ENCODE measurements at regions not wholly inside any gene's neighbourhood (a gene's known extent, or its start where the extent isn't known, plus 50 kb on each side); places are given as distances from the start of the nearest gene placed in this dataset.

DNA sequence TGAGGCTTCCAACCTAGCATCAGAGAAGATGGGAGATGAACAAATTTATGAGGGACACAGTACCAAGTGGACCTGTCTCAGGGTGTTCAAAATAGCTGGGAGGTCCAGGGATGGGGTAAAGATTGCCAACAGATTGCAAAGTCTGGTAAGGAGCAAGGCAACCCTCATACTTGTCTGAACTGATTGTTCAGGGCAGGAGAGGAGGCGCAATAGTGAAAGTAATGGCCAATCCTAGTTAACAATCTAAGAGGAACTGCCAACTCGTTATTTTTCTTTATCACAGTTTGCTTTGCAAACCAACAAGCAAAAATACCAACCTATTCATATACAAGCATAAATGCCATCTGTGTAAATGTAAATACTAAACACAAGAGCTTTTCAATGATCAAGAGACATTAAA is 78.4 kb upstream of the S1PR1 start:
- ChIA-PET CTCF (no interaction called here), SMC1A (ENCODE audit: uncharacterized antibody, unreplicated experiment) (no interaction called here)
- 48% methylated on average over 2 of the region's 2 CpGs for WGBS (ENCODE audit: insufficient coverage, insufficient replicate concordance, low lambda C conversion rate, missing lambda C conversion rate)

More for the DNA sequence above, 78.4 kb upstream of the S1PR1 start:
- no peak for TF ChIP-seq MTA2 (IDR thresholded peaks at IDR 0.05; ENCODE audit: low read depth)
- TF ChIP-seq SIX5 (IDR thresholded peaks at IDR 0.05; ENCODE audit: low read depth, low read length, severe bottlenecking) = no peak
- TF ChIP-seq PML (IDR thresholded peaks at IDR 0.05; ENCODE audit: low read length) = no peak
- TF ChIP-seq, protein P1, sequence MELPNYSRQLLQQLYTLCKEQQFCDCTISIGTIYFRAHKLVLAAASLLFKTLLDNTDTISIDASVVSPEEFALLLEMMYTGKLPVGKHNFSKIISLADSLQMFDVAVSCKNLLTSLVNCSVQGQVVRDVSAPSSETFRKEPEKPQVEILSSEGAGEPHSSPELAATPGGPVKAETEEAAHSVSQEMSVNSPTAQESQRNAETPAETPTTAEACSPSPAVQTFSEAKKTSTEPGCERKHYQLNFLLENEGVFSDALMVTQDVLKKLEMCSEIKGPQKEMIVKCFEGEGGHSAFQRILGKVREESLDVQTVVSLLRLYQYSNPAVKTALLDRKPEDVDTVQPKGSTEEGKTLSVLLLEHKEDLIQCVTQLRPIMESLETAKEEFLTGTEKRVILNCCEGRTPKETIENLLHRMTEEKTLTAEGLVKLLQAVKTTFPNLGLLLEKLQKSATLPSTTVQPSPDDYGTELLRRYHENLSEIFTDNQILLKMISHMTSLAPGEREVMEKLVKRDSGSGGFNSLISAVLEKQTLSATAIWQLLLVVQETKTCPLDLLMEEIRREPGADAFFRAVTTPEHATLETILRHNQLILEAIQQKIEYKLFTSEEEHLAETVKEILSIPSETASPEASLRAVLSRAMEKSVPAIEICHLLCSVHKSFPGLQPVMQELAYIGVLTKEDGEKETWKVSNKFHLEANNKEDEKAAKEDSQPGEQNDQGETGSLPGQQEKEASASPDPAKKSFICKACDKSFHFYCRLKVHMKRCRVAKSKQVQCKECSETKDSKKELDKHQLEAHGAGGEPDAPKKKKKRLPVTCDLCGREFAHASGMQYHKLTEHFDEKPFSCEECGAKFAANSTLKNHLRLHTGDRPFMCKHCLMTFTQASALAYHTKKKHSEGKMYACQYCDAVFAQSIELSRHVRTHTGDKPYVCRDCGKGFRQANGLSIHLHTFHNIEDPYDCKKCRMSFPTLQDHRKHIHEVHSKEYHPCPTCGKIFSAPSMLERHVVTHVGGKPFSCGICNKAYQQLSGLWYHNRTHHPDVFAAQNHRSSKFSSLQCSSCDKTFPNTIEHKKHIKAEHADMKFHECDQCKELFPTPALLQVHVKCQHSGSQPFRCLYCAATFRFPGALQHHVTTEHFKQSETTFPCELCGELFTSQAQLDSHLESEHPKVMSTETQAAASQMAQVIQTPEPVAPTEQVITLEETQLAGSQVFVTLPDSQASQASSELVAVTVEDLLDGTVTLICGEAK (IDR thresholded peaks at IDR 0.05; ENCODE audit: borderline replicate concordance) = no peak
- H3K27me3 ChIP-seq (replicated peaks in 1 of 2; ENCODE audit: control insufficient read depth in 2 of 2, insufficient read depth in 2 of 2, low read length in 1 of 2) = no peaks in the 10 kb centered on the region
- H3K4me3 ChIP-seq = no peak overlapping the region
- H2AFZ ChIP-seq (ENCODE audit: control insufficient read depth, low read depth, low read length) = no peak overlapping the region
- no peak overlapping the region for H3K27ac ChIP-seq (ENCODE audit: control insufficient read depth, insufficient read depth)
- FAIRE-seq (no peak), DNase-seq (ENCODE audit: low read depth, low spot score) (no peak), ATAC-seq (peak; percentile 53)
- ChIA-PET POLR2A (no interaction called here), RAD21 (ENCODE audit: unreplicated experiment) (no interaction called here)
- no peaks in the 10 kb centered on the region for H4K20me1 ChIP-seq (ENCODE audit: control insufficient read depth, insufficient read depth)
- intact Hi-C loops (cut with micrococcal nuclease; ENCODE audit: unreplicated experiment) = no loop called here
- no peak overlapping the region for H3K4me2 ChIP-seq (ENCODE audit: control insufficient read depth, insufficient read depth)
- in situ Hi-C loops (cut with MboI) = no loop called here
- H3K36me3 ChIP-seq (ENCODE audit: control insufficient read depth in 2 of 2, insufficient read depth in 2 of 2, low read length in 1 of 2) = no peaks in the 10 kb centered on the region
- H3K4me1 ChIP-seq (ENCODE audit: control insufficient read depth, insufficient read depth, low read length) = no peaks in the 10 kb centered on the region
- no TSS peak for BruUV-seq (replicated peaks)
- no peaks in the 10 kb centered on the region for H3K9me3 ChIP-seq (replicated peaks; ENCODE audit: control insufficient read depth, insufficient read depth, low read length)
- H3K79me2 ChIP-seq (ENCODE audit: control insufficient read depth, insufficient read depth, low read length) = no peaks in the 10 kb centered on the region
- no peak overlapping the region for H3K9ac ChIP-seq (ENCODE audit: control insufficient read depth, insufficient read depth, low read length)
